ENCODE measurements at regions not wholly inside any gene's neighbourhood (a gene's known extent, or its start where the extent isn't known, plus 50 kb on each side); places are given as distances from the start of the nearest gene placed in this dataset.
A peak's percentile ranks its signal among the peaks of the same experiment; 100 is the strongest.

GRCh38 chr5:88666761-88667495 lies 216.1 kb downstream of the MEF2C start:
- H3K27ac ChIP-seq (ENCODE audit: low read length) = peak overlapping the region; percentile 66; the same call in 1 of the 2 replicates
- H3K36me3 ChIP-seq (replicated peaks; ENCODE audit: insufficient read depth, low read length) = no peaks in the 10 kb centered on the region
- peaks cover 21% of the 10 kb centered on the region for H3K79me2 ChIP-seq (ENCODE audit: low read length)
- peak overlapping the region; percentile 78 for H2AFZ ChIP-seq (ENCODE audit: low read length)
- no peak for TF ChIP-seq EZH2 (optimal IDR thresholded peaks at IDR 0.05; ENCODE audit: low read depth, low read length)
- no peak for TF ChIP-seq CTCF (IDR thresholded peaks at IDR 0.05; ENCODE audit: low read length)
- peak overlapping the region; percentile 72 for H3K9ac ChIP-seq (ENCODE audit: low read length)
- H3K4me1 ChIP-seq (ENCODE audit: low read length) = peaks cover 39% of the 10 kb centered on the region
- peak overlapping the region; percentile 80 for H3K4me2 ChIP-seq (ENCODE audit: low read depth, low read length)
- H3K9me3 ChIP-seq (replicated peaks; ENCODE audit: insufficient read depth, low read length) = no peaks in the 10 kb centered on the region
- no peaks in the 10 kb centered on the region for H3K9me2 ChIP-seq (replicated peaks; ENCODE audit: insufficient read depth, low read length)
- no peaks in the 10 kb centered on the region for H4K20me1 ChIP-seq (ENCODE audit: insufficient read depth, low read length)
- H3K4me3 ChIP-seq (ENCODE audit: low read length) = peak overlapping the region; percentile 79
- H3K27me3 ChIP-seq (replicated peaks; ENCODE audit: insufficient read depth, low read length) = no peaks in the 10 kb centered on the region
- DNase-seq = peak; percentile 63
- H3F3A ChIP-seq (ENCODE audit: insufficient read depth, low read length) = peaks cover 12% of the 10 kb centered on the region

- H2AFZ ChIP-seq (ENCODE audit: low read length) = no peak overlapping the region
- no peak for TF ChIP-seq EZH2 (optimal IDR thresholded peaks at IDR 0.05; ENCODE audit: low read depth, low read length)
- no peak for TF ChIP-seq CTCF (IDR thresholded peaks at IDR 0.05; ENCODE audit: low read length)
- no peak for TF ChIP-seq EZH2phosphoT487 (IDR thresholded peaks at IDR 0.05; ENCODE audit: low read length)
- DNase-seq = no peak
- no peaks in the 10 kb centered on the region for H3K9me3 ChIP-seq (replicated peaks; ENCODE audit: insufficient read depth, low read length)
- H3K36me3 ChIP-seq (replicated peaks; ENCODE audit: insufficient read depth, low read length) = no peaks in the 10 kb centered on the region
- H3K27ac ChIP-seq (ENCODE audit: low read length) = no peak overlapping the region
- H4K20me1 ChIP-seq (ENCODE audit: insufficient read depth, low read length) = no peaks in the 10 kb centered on the region
- peaks cover 21% of the 10 kb centered on the region for H3F3A ChIP-seq (ENCODE audit: insufficient read depth, low read length)
- H3K9ac ChIP-seq (ENCODE audit: low read length) = peak overlapping the region; percentile 72; the same call in 1 of the 2 replicates
- H3K4me3 ChIP-seq (ENCODE audit: low read length) = peak overlapping the region; percentile 79
- H3K4me1 ChIP-seq (ENCODE audit: low read length) = peaks cover 36% of the 10 kb centered on the region
- H3K4me2 ChIP-seq (ENCODE audit: low read depth, low read length) = peak overlapping the region; percentile 80
- no peaks in the 10 kb centered on the region for H3K27me3 ChIP-seq (replicated peaks; ENCODE audit: insufficient read depth, low read length)
- H3K9me2 ChIP-seq (replicated peaks; ENCODE audit: insufficient read depth, low read length) = no peaks in the 10 kb centered on the region
- peaks cover 21% of the 10 kb centered on the region for H3K79me2 ChIP-seq (ENCODE audit: low read length)
Observed at GRCh38 chr5:88665750-88666215, 217.2 kb downstream of the MEF2C start.

GRCh38 chr5:88664645-88665044 lies 218.3 kb downstream of the MEF2C start:
- H3K4me2 ChIP-seq (ENCODE audit: low read depth, low read length) = peak overlapping the region; percentile 80; the same call in 1 of the 2 replicates
- H3K27ac ChIP-seq (ENCODE audit: low read length) = no peak overlapping the region
- peaks cover 21% of the 10 kb centered on the region for H3K79me2 ChIP-seq (ENCODE audit: low read length)
- no peak overlapping the region for H3K9ac ChIP-seq (ENCODE audit: low read length)
- H4K20me1 ChIP-seq (ENCODE audit: insufficient read depth, low read length) = no peaks in the 10 kb centered on the region
- H3K4me1 ChIP-seq (ENCODE audit: low read length) = peaks cover 27% of the 10 kb centered on the region
- no peaks in the 10 kb centered on the region for H3K9me3 ChIP-seq (replicated peaks; ENCODE audit: insufficient read depth, low read length)
- no peak overlapping the region for H3K4me3 ChIP-seq (ENCODE audit: low read length)
- peaks cover 33% of the 10 kb centered on the region for H3F3A ChIP-seq (ENCODE audit: insufficient read depth, low read length)
- no peak for TF ChIP-seq CTCF (IDR thresholded peaks at IDR 0.05; ENCODE audit: low read length)
- no peak for TF ChIP-seq EZH2 (optimal IDR thresholded peaks at IDR 0.05; ENCODE audit: low read depth, low read length)
- TF ChIP-seq EZH2phosphoT487 (IDR thresholded peaks at IDR 0.05; ENCODE audit: low read length) = no peak
- H3K9me2 ChIP-seq (replicated peaks; ENCODE audit: insufficient read depth, low read length) = no peaks in the 10 kb centered on the region
- H3K36me3 ChIP-seq (replicated peaks; ENCODE audit: insufficient read depth, low read length) = no peaks in the 10 kb centered on the region
- H3K27me3 ChIP-seq (replicated peaks; ENCODE audit: insufficient read depth, low read length) = no peaks in the 10 kb centered on the region
- DNase-seq = no peak
- no peak overlapping the region for H2AFZ ChIP-seq (ENCODE audit: low read length)

All from MM.1S (cell line).